Left hindlimb (tissue), 1 donor: ENCODE measurements at regions not wholly inside any gene's neighbourhood (a gene's known extent, or its start where the extent isn't known, plus 50 kb on each side); places are given as distances from the start of the nearest gene placed in this dataset.
A peak's percentile ranks its signal among the peaks of the same experiment; 100 is the strongest.

Source experiments
- DNase-seq: peaks from one replicate; pipeline ENCODE4 v3.0.0-alpha.2; 2018

- DNase-seq: no peak
These were observed 306.0 kb downstream of the MAF start for GRCh38 chr16:79294568-79294967.

DNA sequence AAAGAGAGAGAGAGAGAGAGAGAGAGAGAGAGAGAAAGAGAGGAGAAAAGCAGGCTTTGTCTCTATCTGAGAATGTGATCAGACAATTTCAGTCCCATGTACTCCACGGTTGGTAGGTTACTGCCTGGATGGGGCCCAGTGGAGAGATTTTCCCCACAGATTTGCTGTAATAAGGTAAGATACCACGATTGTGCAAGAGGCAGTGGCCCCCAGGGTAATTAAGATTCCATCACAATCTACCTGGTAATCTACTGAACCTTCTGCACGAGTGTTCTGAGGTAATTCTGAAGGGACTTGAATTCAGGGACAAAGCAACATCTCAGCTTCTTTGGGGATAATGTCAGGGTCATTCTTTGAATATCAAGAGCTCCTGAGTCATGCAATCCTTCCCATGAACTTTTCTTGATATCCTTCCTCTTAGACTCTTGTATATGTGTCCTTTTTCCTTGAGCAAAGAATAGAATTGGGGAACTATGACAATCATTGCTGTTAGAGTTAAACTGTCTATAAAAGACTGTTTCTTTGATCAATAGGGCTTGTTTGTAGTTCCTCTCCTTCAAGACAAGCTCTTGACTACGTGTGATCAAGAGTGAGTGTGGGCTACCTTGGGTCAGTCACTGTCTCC is 306.6 kb downstream of the MAF start:
- no peak for DNase-seq

GRCh38 chr16:79288066-79288465 is 312.5 kb downstream of the MAF start:
- DNase-seq: no peak

DNA sequence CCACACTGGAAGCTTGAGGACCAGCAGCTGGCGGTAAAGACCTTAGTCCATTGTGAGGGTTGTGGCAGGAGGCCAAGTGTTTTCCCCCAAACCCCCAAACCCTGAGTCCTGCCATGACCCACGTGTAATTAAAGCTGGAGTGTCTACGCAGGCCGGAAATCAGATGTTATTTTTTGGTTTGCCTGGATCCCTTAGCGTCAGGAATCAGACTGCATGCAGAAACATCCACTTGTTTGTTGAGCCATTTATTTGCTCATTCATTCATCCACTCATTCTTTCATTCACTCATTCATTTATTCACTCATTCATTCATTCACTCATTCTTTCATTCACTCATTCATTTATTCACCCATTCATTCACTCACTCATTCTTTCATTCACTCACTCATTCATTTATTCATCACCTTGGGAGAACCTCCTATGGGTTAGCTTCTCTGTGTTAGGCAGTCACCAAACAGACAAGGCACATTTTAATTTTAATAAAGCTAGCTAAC is 313.1 kb downstream of the MAF start:
- no peak for DNase-seq

DNA sequence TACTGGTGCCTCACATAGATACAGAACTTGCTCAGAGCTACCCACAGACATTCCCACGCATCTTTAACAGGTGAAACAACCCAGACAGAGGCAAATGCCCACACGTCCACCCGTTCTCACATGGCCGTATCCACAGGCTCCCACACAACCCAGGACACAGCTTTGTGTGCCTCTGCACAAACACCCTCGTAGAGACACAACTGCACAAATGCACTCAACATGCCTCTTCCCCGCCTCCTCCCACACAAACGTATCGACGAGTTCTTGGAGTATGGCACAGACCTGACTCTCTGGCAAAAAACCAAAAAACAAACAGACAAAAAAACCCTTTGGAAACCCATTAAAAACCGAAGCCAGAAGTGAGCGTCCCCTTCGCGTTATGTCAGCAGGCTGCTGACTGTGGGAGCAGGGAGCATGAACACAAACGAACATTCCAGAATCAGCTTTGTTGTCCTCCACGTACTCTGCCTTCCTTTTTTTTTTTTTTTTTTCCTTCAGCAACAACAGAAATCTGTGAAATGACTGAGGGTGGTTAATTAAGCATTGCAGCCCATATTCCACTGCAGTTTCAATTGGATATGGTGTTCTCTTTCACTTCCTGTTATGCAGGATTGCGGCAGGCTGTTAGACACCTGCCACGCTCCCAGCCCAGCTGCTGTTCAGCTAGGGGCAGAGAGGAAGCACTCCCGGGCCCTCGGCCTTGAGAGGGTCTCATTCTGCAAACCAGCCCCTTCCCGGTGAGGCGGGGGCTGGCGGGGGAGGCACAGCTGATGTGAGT is 313.7 kb downstream of the MAF start:
- DNase-seq: peak; percentile 78

DNA sequence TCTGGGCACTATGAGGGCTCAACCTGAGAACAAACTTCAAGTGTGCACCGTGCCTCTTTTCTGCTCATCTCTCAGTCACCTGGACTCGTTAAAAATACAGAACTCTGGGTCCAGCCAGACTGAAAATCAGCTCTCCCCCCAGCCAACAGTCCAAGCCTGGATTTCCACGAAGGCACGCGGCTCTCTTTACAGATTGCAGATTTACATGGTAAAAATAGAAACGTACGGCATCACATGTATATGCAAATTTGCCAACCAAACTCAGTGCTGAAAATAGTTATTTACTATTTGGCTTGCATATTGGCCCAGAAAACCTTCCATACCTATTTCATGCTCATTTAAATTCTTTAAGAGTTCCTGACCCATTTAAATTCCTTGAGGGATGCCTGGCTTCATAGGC is 315.8 kb downstream of the MAF start:
- DNase-seq: no peak

DNA sequence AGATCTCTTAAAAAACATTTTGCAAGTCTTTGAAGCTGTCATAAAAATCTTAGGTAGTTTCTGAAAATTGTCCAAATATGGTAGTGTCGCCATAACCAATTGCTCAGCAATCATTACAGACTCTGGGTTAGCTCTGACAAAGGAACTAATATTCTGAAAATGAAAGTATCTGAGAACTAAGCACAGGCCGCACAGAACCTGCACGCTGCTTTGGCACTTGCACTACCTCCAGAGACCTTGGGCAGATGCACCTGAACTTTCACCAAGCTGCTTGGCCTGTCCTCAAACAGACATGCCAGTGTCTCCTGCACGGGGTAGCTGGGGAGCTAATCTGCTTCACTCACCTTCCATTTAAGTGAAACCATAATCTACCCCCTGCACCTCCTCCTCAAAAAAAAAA is 317.0 kb downstream of the MAF start:
- no peak for DNase-seq

DNA sequence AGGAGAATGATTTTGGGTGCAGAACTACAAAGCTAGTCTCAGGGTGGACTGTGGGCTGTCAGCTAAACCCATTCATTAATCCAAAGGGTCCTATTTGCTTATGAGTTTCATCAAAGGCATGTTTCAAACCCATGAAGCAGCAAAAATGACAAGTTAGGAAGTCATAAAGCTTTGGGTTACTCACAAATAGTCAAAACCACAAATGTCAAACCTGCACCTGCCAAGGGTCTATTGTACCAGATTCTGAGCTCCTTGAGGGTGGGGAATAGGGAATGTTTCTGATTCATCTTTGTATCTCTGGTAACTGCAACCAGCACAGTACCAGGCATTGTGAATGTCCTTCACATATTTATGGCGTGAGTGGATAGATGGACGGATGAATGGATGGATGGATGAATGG is 317.7 kb downstream of the MAF start:
- DNase-seq: no peak

DNA sequence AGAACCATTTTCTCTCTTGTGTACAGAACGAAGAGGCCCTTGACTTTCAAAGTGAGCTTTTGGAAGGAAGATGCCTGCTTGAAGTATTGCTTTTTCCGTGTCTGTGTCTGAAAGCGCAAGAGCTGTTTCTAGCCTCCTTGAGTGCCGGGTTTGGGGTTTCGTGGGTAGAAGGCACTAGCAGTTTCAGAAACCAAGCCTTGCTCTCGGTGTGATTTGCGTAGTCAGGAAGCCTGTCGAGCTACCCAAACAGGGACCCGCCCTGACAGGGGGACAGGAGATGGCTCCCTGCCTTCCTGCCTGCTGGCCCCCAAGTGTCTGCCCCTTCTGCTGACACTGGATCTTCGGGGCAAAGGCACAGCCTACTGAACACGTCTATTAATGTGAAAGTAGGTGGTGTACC is 322.0 kb downstream of the MAF start:
- no peak for DNase-seq

DNA sequence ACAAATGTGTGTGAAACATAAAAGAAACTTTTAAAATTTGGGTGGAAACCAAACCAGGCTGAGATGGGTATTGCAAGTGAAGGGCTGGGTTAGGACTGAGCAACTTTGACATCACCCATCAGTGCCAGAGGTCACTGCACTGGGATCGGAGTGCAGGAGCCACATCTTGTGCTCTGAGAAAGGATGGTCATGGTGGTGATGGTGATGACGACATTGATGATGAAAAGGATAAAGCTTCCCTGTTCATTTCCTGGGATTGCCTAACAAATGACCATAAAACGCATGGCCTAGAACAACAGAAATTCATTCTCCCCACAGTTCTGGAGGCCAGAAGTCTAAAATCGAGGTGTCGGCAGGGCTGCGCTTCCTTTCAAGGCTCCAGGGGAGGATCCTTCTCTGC is 324.0 kb downstream of the MAF start:
- no peak for DNase-seq

GRCh38 chr16:79274264-79274663 is 326.3 kb downstream of the MAF start:
- DNase-seq: no peak

- DNase-seq: no peak
These were observed 328.4 kb downstream of the MAF start for GRCh38 chr16:79272141-79272577.

GRCh38 chr16:79271583-79271982 is 329.0 kb downstream of the MAF start:
- no peak for DNase-seq

DNA sequence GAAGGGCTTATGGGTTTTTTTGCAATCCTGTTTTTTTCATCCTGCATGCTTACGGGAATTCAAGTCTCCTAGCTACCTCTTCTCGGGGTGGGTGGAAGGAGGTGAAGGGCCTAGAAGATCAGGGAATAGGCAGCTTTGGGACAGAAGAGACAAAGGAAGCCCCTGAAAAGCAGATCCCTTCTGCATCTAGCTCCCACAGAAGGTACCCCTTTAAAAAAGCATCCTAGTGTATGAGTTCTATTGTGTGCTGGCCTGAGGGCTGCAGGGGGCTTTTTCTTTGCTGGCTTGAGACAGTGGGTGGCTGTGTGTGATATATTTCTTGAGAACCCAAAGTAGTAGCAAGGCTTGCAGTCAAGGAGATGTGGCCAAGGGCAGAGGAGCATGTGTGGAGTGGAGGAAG is 330.5 kb downstream of the MAF start:
- DNase-seq: no peak

DNA sequence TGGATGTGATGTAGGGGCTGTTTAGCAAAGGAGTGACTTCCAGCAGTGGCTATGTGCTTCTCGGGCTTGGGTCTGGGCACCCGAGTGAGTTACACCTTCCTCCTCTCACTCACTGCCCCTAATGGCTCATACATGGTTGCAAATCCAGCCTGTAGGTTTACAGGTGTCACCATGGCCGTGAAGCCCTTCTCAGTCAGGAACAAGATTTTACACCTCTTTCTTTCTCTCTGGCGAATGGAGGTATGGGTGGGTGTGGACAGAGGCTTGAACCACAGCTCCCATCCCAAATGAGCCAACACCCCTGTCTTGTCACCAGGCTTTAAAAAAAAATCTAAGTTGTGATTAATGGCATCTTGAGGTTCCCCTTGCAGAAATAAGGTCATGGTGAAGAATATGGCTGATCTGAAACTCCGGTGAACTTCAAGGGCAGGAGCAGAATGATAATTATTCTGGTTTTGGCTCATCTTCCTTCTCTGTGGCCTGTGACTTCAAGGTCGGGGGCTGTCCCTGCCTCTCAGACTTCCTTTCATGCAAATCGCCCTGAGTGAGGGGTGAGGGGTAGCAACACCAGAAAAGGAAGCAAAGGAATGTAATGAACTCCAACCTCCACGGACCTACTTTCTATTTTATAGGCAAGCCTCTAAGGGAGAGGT is 331.2 kb downstream of the MAF start:
- no peak for DNase-seq

DNA sequence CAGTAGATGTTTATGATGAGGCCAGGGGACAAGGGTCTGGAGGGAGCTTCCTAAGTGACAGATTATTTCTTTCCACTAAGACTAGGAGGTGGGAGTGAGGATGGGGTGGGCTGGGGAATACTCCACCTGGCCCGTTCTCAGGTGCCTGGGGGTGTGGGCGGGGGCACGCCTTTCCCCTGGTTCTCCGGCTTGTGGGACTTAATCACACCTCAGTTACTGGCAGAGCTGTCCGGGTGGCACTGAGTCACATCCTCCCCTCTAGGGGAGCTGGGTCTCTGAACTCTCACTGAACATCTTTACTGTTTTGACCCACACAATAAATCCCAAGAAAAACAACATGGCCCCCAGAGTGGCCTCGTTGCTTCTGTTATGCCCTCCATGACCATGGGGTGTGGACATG is 332.8 kb downstream of the MAF start:
- DNase-seq: no peak

DNA sequence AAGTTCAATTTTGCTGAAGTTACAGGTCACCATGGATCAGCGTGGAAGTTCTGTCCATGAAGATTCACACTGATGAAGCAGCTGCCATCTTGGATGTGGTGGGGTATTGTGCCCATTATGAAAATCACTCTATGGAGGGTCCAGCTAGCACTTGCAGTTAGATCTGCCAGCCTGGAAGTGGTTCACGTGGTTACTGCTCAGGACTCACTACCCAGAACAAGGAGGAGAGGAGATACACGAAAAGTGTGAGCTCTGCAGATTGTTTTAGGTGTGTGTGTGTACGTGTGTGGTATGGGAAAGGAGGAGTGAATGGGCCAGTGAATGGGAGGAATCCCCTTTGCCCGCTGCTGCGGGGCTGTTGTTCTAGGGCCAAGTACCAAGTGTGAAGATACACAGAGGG is 333.4 kb downstream of the MAF start:
- DNase-seq: no peak

- DNase-seq: no peak
These were observed 334.8 kb downstream of the MAF start for GRCh38 chr16:79265701-79266100.

DNA sequence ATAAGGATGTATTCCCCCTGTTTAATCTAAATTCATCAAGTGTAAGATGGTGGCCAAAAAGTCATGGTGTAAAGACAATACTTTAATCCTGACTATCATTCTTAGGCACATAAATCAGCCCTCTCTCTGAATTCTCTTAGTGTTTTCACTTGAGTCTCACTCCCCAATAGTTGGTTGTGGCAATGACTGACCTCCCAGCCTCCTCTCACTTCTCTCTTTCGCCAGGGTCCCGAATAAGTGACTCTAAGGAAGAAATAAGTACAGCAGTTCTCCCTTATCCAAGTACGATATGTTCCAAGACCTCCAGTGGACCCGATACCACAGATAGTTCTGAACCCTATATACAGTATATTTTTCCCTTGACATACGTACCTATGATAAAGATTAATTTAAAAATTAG is 335.3 kb downstream of the MAF start:
- DNase-seq: no peak

DNA sequence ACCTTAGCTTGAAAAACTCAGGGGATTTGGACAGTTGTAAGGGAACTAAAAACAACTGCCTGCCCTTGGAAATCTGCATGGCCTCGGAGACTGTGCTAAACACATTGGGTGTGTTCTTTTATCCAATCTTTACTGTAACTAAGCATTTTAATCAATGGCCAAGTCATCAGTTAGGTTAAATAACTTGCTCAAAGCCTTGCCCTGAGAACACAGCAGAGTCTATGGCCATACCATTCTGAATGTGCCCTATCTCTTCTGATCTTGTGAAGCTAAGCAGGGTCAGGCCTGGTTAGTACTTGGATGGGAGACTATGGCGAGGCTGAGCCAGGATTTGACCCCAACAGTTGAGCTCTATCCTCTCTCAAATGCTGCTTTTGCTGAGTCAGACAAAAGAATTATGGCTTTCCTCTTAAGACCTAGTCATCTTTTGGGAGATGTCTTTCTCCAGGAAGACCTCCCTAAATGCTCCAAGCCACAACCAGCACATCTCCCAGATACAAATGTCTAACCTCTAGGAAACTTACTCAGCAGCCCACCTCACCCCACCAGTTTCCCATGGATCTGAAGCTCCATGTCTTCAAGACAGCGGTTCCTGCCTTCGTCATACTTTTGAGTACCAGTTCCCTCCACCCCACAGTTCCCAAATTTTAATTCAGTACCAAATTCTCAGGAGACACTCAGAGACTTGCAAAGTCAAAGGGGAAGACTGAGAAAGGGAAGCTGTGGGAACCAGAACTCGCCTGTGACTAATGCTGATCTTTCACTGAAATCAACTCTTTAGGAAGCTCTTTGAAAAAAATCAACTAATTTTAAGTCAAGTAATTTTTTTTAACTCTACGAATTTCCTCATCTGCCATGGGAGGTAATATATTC is 336.1 kb downstream of the MAF start:
- no peak for DNase-seq

DNA sequence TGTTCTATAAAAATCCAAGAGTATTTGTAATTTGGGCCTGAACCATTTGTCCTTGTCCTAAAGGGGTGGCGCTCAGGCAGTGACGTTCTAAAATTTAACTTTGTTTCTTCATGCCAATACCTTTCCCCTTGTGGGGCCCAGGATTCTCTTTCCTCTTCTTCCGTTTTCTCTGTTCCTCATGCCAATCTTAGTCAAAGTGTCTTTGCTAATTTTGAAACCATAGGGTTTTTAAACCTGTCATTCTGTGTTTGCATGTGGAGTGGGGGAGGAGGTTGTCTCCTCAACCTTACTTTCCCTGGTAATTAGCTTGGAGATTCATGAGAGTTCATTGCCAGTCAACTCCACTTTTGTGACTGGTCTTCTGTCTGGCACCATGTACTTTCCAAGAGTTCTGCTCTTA is 337.1 kb downstream of the MAF start:
- no peak for DNase-seq
